CD4-positive, alpha-beta T cell treated with Interleukin-17A for 1 hour (primary cell): ENCODE measurements at regions not wholly inside any gene's neighbourhood (a gene's known extent, or its start where the extent isn't known, plus 50 kb on each side); places are given as distances from the start of the nearest gene placed in this dataset.

Source experiments
- DNase-seq: peaks from one replicate; pipeline ENCODE4 v3.0.0-alpha.2; 2020

- no peak for DNase-seq
Observed at GRCh38 chr22:47259990-47260389, 497.5 kb downstream of the TBC1D22A start.

GRCh38 chr22:47259049-47259448, 496.6 kb downstream of the TBC1D22A start:
- no peak for DNase-seq

GRCh38 chr22:47257976-47258375, 495.5 kb downstream of the TBC1D22A start:
- DNase-seq: no peak

GRCh38 chr22:47257566-47257965, 495.1 kb downstream of the TBC1D22A start:
- DNase-seq: no peak

GRCh38 chr22:47251911-47252310, 489.5 kb downstream of the TBC1D22A start:
- DNase-seq: no peak

- no peak for DNase-seq
Observed at GRCh38 chr22:47250995-47251765, 488.7 kb downstream of the TBC1D22A start.

- no peak for DNase-seq
Observed at GRCh38 chr22:47249370-47249928, 487.0 kb downstream of the TBC1D22A start.

- no peak for DNase-seq
Observed at GRCh38 chr22:47248925-47249324, 486.5 kb downstream of the TBC1D22A start.

GRCh38 chr22:47247579-47248240, 485.3 kb downstream of the TBC1D22A start:
- no peak for DNase-seq

- DNase-seq: no peak
Observed at GRCh38 chr22:47245786-47246185, 483.3 kb downstream of the TBC1D22A start.

GRCh38 chr22:47245286-47245685, 482.8 kb downstream of the TBC1D22A start:
- DNase-seq: no peak

- no peak for DNase-seq
Observed at GRCh38 chr22:47240116-47240515, 477.7 kb downstream of the TBC1D22A start.

GRCh38 chr22:47239474-47239860, 477.0 kb downstream of the TBC1D22A start:
- no peak for DNase-seq

- no peak for DNase-seq
Observed at GRCh38 chr22:47238690-47239473, 476.4 kb downstream of the TBC1D22A start.

- no peak for DNase-seq
Observed at GRCh38 chr22:47237890-47238480, 475.5 kb downstream of the TBC1D22A start.

GRCh38 chr22:47236718-47237117, 474.3 kb downstream of the TBC1D22A start:
- no peak for DNase-seq

GRCh38 chr22:47236161-47236560, 473.7 kb downstream of the TBC1D22A start:
- DNase-seq: no peak

GRCh38 chr22:47233316-47234243, 471.1 kb downstream of the TBC1D22A start:
- DNase-seq: no peak

GRCh38 chr22:47232753-47233152, 470.3 kb downstream of the TBC1D22A start:
- DNase-seq: no peak

GRCh38 chr22:47232197-47232596, 469.7 kb downstream of the TBC1D22A start:
- DNase-seq: no peak

- no peak for DNase-seq
Observed at GRCh38 chr22:47231759-47232158, 469.3 kb downstream of the TBC1D22A start.

- no peak for DNase-seq
Observed at GRCh38 chr22:47230741-47231140, 468.3 kb downstream of the TBC1D22A start.
